Karpas-422 (cell line): ENCODE measurements at regions not wholly inside any gene's neighbourhood (a gene's known extent, or its start where the extent isn't known, plus 50 kb on each side); places are given as distances from the start of the nearest gene placed in this dataset.

Experiments
- DNase-seq: peaks from one replicate; pipeline ENCODE4 v3.0.0-alpha.2; 2015
- H2AFZ ChIP-seq: fragments of 200-600 bp; sonication (generic); 2 replicates; pipeline ENCODE4 v1.6.1; 2014; ENCODE audit warnings: antibody characterized with exemption, low read length, mixed read lengths
- H3K27ac ChIP-seq: fragments of 200-600 bp; sonication (generic); 2 replicates; pipeline ENCODE4 v1.5.1; 2014; ENCODE audit warnings: mild to moderate bottlenecking, low read length, moderate library complexity
- H3K27me3 ChIP-seq: fragments of 200-600 bp; sonication (generic); 2 replicates; pipeline ENCODE4 v1.6.1; 2014; ENCODE audit warnings: low read length, mixed read lengths
- H3K36me3 ChIP-seq: fragments of 200-600 bp; sonication (generic); 2 replicates; pipeline ENCODE4 v1.6.1; 2014; ENCODE audit warnings: low read length, mixed read lengths; ENCODE audit not compliant: insufficient read depth
- H3K4me1 ChIP-seq: fragments of 200-600 bp; sonication (generic); 2 replicates; pipeline ENCODE4 v1.6.1; 2014; ENCODE audit warnings: mild to moderate bottlenecking, low read length, mixed read lengths
- H3K4me2 ChIP-seq: fragments of 200-600 bp; sonication (generic); 2 replicates; pipeline ENCODE4 v1.6.1; 2014; ENCODE audit warnings: low read length, low read depth, mild to moderate bottlenecking; ENCODE audit not compliant: poor library complexity, severe bottlenecking
- H3K4me3 ChIP-seq: fragments of 200-600 bp; sonication (generic); 2 replicates; pipeline ENCODE4 v1.5.1; 2014; ENCODE audit warnings: mild to moderate bottlenecking, antibody characterized with exemption, low read length, mixed read lengths
- H3K79me2 ChIP-seq: fragments of 200-600 bp; sonication (generic); 2 replicates; pipeline ENCODE4 v1.6.1; 2014; ENCODE audit warnings: mild to moderate bottlenecking, low read length, mixed read lengths
- H3K9ac ChIP-seq: fragments of 200-600 bp; sonication (generic); 2 replicates; pipeline ENCODE4 v1.6.0; 2014; ENCODE audit warnings: low read length
- H3K9me2 ChIP-seq: fragments of 200-600 bp; sonication (generic), shearing (Covaris generic); replicated peaks from 2 replicates; pipeline ENCODE4 v1.6.0; 2014; ENCODE audit warnings: mild to moderate bottlenecking, low read length, moderate library complexity; ENCODE audit not compliant: insufficient read depth
- H3K9me3 ChIP-seq: fragments of 300-700, 200-600 bp; sonication (generic); 2 replicates; pipeline ENCODE4 v1.6.1; 2014; ENCODE audit warnings: low read length, mixed read lengths
- H4K20me1 ChIP-seq: fragments of 200-600 bp; sonication (generic); 2 replicates; pipeline ENCODE4 v1.6.1; 2014; ENCODE audit warnings: mild to moderate bottlenecking, antibody characterized with exemption, low read length, low read depth; ENCODE audit not compliant: insufficient read depth

GRCh38 chr2:60379684-60380083 is 173.8 kb downstream of the BCL11A start:
- Histone ChIP-seq H3K36me3 (no peaks in the 10 kb centered on the region), H3K4me1 (no peaks in the 10 kb centered on the region), H3K9ac (no peak overlapping the region), H2AFZ (no peak overlapping the region), H3K9me2 (no peaks in the 10 kb centered on the region), H3K27ac (no peak overlapping the region), H3K79me2 (no peaks in the 10 kb centered on the region), H4K20me1 (no peaks in the 10 kb centered on the region), H3K4me2 (no peak overlapping the region), H3K27me3 (no peaks in the 10 kb centered on the region), H3K4me3 (no peak overlapping the region), H3K9me3 (no peaks in the 10 kb centered on the region)
- DNase-seq, result no peak

GRCh38 chr2:60379216-60379615 is 174.2 kb downstream of the BCL11A start:
- no peaks in the 10 kb centered on the region for H3K36me3 ChIP-seq
- H3K4me3 ChIP-seq, result no peak overlapping the region
- H3K27me3 ChIP-seq, result no peaks in the 10 kb centered on the region
- H3K9ac ChIP-seq, result no peak overlapping the region
- no peaks in the 10 kb centered on the region for H3K9me3 ChIP-seq
- H3K4me1 ChIP-seq, result no peaks in the 10 kb centered on the region
- no peak overlapping the region for H3K4me2 ChIP-seq
- DNase-seq, result no peak
- H2AFZ ChIP-seq, result no peak overlapping the region
- no peaks in the 10 kb centered on the region for H4K20me1 ChIP-seq
- H3K9me2 ChIP-seq, result no peaks in the 10 kb centered on the region
- no peak overlapping the region for H3K27ac ChIP-seq
- no peaks in the 10 kb centered on the region for H3K79me2 ChIP-seq

GRCh38 chr2:60377825-60378224 is 175.6 kb downstream of the BCL11A start:
- Histone ChIP-seq H4K20me1 (no peaks in the 10 kb centered on the region), H2AFZ (no peak overlapping the region), H3K36me3 (no peaks in the 10 kb centered on the region), H3K4me2 (no peak overlapping the region), H3K4me3 (no peak overlapping the region), H3K27ac (no peak overlapping the region), H3K9me3 (no peaks in the 10 kb centered on the region), H3K79me2 (no peaks in the 10 kb centered on the region), H3K9ac (no peak overlapping the region), H3K9me2 (no peaks in the 10 kb centered on the region), H3K4me1 (no peaks in the 10 kb centered on the region), H3K27me3 (no peaks in the 10 kb centered on the region)
- DNase-seq, result no peak

GRCh38 chr2:60376252-60376651 is 177.2 kb downstream of the BCL11A start:
- peaks cover 11% of the 10 kb centered on the region for H3K4me1 ChIP-seq
- H3K9me3 ChIP-seq, result no peaks in the 10 kb centered on the region
- H3K27me3 ChIP-seq, result no peaks in the 10 kb centered on the region
- no peak overlapping the region for H3K4me2 ChIP-seq
- DNase-seq, result no peak
- H4K20me1 ChIP-seq, result no peaks in the 10 kb centered on the region
- no peaks in the 10 kb centered on the region for H3K79me2 ChIP-seq
- no peaks in the 10 kb centered on the region for H3K9me2 ChIP-seq
- H3K4me3 ChIP-seq, result no peak overlapping the region
- no peak overlapping the region for H3K9ac ChIP-seq
- H3K36me3 ChIP-seq, result no peaks in the 10 kb centered on the region
- H3K27ac ChIP-seq, result no peak overlapping the region
- H2AFZ ChIP-seq, result no peak overlapping the region

- no peak overlapping the region for H3K4me2 ChIP-seq
- no peak for DNase-seq
- no peaks in the 10 kb centered on the region for H3K36me3 ChIP-seq
- H3K27me3 ChIP-seq, result no peaks in the 10 kb centered on the region
- no peaks in the 10 kb centered on the region for H4K20me1 ChIP-seq
- no peaks in the 10 kb centered on the region for H3K79me2 ChIP-seq
- H3K9ac ChIP-seq, result no peak overlapping the region
- no peak overlapping the region; the same call in 1 of the 2 replicates for H2AFZ ChIP-seq
- peaks cover 43% of the 10 kb centered on the region for H3K4me1 ChIP-seq
- H3K4me3 ChIP-seq, result no peak overlapping the region
- H3K9me2 ChIP-seq, result no peaks in the 10 kb centered on the region
- H3K9me3 ChIP-seq, result no peaks in the 10 kb centered on the region
- 0 out of 2 replicates have a peak overlapping the region, but pooled peaks have one; percentile 11 for H3K27ac ChIP-seq
These were observed 181.8 kb downstream of the BCL11A start for GRCh38 chr2:60371681-60372080.

GRCh38 chr2:60371219-60371618 is 182.2 kb downstream of the BCL11A start:
- Histone ChIP-seq H3K4me2 (no peak overlapping the region), H3K27ac (0 out of 2 replicates have a peak overlapping the region, but pooled peaks have one; percentile 11), H3K79me2 (no peaks in the 10 kb centered on the region), H3K36me3 (no peaks in the 10 kb centered on the region), H4K20me1 (no peaks in the 10 kb centered on the region), H3K9me3 (no peaks in the 10 kb centered on the region), H3K4me1 (peaks cover 47% of the 10 kb centered on the region), H3K9me2 (no peaks in the 10 kb centered on the region), H3K4me3 (no peak overlapping the region), H2AFZ (peak overlapping the region; percentile 56; the same call in 1 of the 2 replicates), H3K27me3 (no peaks in the 10 kb centered on the region), H3K9ac (no peak overlapping the region)
- no peak for DNase-seq

- Histone ChIP-seq H3K27ac (0 out of 2 replicates have a peak overlapping the region, but pooled peaks have one; percentile 10), H3K4me1 (peaks cover 51% of the 10 kb centered on the region)
- DNase-seq, result no peak
These were observed 182.6 kb downstream of the BCL11A start for GRCh38 chr2:60370814-60371213.

GRCh38 chr2:60368456-60368855 is 185.0 kb downstream of the BCL11A start:
- no peaks in the 10 kb centered on the region for H3K36me3 ChIP-seq
- H3K27me3 ChIP-seq, result no peaks in the 10 kb centered on the region
- no peak for DNase-seq
- no peak overlapping the region for H3K27ac ChIP-seq
- H3K4me2 ChIP-seq, result peak overlapping the region; percentile 22
- H4K20me1 ChIP-seq, result no peaks in the 10 kb centered on the region
- H2AFZ ChIP-seq, result 0 out of 2 replicates have a peak overlapping the region, but pooled peaks have one; percentile 24
- H3K9ac ChIP-seq, result no peak overlapping the region
- peaks cover 54% of the 10 kb centered on the region for H3K4me1 ChIP-seq
- no peak overlapping the region for H3K4me3 ChIP-seq
- no peaks in the 10 kb centered on the region for H3K79me2 ChIP-seq
- no peaks in the 10 kb centered on the region for H3K9me2 ChIP-seq
- H3K9me3 ChIP-seq, result no peaks in the 10 kb centered on the region

More at GRCh38 chr2:60370814-60371213, 182.6 kb downstream of the BCL11A start:
- Histone ChIP-seq H3K36me3 (no peaks in the 10 kb centered on the region), H4K20me1 (no peaks in the 10 kb centered on the region), H3K79me2 (no peaks in the 10 kb centered on the region), H3K9ac (peak overlapping the region; percentile 26; the same call in 1 of the 2 replicates), H2AFZ (peak overlapping the region; percentile 56; the same call in 1 of the 2 replicates), H3K9me3 (no peaks in the 10 kb centered on the region), H3K27me3 (no peaks in the 10 kb centered on the region), H3K4me2 (peak overlapping the region; percentile 33), H3K4me3 (no peak overlapping the region), H3K9me2 (no peaks in the 10 kb centered on the region)
